GM19043 (cell line): ENCODE measurements at regions not wholly inside any gene's neighbourhood (a gene's known extent, or its start where the extent isn't known, plus 50 kb on each side); places are given as distances from the start of the nearest gene placed in this dataset.

Experiments
- ATAC-seq: cut with Tn5 transposase; IDR thresholded peaks from one replicate; pipeline ENCODE4 v1.9.1; 2021; ENCODE audit warnings: low read depth; ENCODE audit not compliant: unreplicated experiment

DNA sequence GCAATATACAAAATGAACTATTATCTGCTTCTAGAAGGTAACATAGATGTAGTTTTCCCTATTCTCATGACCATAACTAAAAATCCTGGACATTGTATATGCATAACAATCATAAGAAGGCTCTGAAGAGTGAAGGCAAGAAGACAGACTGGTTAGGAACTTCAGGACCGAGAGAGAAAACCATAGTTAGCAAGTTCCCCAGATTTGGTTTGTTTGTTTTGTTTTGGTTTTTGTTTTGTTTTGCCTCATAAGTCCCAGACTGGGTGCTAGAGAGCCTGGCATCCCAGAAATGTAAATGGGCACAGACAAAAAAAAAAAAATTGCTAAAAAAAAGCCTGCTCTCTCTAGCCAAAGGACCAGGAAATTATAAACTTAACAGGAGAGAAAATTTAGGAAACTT lies 192.2 kb upstream of the FBXO11 start:
- no peak for ATAC-seq

DNA sequence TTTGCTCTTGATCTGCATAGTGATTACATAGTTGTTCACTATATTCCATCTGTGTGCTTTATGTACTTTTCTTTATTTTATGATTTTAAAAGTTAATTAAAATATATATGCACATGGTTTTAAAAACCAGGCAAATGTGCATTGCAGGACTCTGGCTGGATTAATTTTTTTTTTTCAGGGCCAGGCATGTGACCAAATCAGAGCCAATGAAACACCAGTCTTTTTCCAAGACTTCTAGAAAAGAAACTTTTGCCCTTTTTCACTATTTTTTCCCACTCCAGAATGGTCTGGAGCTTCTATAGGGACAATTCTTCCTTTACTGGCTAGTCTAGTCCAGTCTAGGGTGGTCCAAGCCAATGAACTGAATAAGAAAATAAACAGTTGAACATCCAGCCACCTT lies 198.1 kb upstream of the FBXO11 start:
- ATAC-seq: no peak

DNA sequence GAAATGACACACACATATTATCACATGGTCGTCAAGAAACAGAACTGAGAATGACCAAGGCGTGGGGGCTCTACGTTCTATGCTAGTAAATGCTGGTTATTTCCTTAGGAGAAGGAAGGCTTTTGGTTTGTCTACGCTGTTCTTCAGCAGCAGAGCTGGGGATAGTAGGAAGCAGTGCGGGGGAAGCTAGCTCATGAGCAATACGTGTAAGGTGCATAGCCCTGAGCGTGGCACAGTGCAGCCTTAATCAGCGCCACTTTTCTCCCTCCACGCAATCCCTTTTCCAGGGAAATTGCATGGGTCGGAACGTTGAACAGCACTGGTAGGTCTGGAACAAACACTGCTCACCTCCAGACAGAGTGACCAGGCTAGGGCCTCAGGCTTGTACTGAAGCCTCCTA lies 199.6 kb upstream of the FBXO11 start:
- no peak for ATAC-seq

DNA sequence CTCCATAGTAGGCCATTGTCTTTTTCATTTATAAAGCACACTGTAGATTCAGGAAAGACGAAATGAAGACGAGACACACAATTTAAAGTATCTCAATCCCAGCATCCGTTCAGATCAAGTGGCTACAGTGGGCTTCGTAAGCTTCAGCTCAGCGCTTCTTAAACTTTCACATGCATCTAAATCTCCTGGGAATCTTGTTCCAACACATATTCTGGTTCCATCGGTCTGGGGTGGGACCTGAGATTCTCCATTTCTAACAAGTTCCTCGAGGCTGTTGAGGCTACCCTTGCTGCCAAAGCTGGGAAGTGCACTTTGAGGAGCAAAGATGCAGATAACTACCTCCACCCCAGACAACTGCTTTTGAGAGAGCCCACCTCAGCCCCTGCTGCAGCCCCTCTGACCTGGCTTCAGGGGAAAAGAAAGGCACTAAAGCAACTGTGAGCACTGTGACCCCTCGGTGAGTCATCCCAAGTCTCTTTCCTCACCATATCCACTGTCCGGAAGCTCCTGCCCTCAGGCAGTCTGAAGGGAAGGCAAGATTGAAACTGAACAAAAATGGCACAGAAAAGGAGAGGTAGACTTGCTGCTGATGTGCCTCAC lies 201.1 kb upstream of the FBXO11 start:
- no peak for ATAC-seq

DNA sequence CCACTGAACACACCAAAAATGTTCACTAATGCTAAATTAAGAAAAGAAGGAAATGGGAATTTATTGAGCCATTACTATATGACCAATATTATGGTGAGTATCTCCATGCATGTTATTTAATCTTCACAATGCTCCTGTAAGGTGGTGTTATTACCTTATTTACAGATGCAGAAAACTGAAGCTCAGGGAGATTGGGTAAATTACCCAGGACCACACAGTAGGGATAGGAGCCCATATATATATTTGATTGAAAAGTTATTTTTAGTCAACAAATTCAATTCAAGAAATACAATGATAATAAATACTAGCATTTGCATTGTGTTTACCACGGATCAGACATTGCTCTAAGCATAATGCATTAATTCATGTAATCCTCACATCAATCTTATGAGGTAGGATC lies 202.2 kb upstream of the FBXO11 start:
- ATAC-seq: no peak

DNA sequence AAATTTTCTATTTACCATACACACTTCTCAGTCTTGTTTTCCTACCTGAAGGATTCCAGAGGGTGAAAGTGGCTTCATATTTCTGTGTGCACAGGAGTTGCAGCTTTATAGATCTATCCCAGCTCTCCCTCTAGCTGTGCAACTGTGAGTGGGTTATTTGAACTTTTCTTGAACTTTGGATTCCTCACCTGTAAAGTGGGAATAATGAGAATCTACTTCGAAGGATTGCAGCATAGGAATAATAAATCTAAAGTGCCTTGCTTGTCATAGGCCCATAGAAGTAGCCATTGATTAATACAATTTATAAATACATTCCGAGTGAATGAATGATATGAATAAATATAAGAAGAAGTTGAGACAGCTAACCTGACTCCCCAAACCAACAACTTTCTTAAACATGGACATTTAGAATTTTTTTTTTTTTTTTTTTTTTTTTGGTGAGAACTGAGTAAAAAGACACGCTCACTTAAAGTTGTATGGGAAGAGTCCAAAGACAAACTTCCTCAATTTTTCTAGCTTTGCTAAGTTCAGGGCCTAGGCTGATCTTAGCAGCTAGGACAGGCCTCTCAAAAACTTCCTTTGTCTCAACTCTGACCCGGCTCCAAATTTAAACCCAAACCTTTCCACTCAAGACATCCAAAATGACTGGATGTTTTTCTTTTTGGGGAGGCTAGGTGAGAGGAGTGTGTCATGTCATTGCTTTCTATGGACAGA lies 203.3 kb upstream of the FBXO11 start:
- no peak for ATAC-seq

DNA sequence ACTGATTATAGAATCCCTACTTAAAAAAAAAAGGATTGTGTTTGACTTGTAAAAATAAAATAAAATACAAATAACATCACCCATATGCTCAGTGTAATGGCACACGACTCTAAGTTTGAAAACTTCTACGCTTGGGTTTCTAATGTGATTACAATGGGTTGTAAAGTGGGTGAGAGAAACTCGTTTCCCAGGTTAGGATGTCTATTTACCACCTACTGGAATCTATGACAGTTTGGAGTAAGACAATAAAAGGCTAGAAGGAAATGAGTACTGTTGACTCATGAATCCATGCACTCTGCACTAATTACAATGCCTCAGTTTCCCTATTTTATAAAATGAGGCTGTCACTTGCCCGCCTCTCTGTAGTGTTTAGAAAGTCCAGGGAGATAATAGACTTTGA lies 204.0 kb upstream of the FOXN2 start:
- no peak for ATAC-seq

DNA sequence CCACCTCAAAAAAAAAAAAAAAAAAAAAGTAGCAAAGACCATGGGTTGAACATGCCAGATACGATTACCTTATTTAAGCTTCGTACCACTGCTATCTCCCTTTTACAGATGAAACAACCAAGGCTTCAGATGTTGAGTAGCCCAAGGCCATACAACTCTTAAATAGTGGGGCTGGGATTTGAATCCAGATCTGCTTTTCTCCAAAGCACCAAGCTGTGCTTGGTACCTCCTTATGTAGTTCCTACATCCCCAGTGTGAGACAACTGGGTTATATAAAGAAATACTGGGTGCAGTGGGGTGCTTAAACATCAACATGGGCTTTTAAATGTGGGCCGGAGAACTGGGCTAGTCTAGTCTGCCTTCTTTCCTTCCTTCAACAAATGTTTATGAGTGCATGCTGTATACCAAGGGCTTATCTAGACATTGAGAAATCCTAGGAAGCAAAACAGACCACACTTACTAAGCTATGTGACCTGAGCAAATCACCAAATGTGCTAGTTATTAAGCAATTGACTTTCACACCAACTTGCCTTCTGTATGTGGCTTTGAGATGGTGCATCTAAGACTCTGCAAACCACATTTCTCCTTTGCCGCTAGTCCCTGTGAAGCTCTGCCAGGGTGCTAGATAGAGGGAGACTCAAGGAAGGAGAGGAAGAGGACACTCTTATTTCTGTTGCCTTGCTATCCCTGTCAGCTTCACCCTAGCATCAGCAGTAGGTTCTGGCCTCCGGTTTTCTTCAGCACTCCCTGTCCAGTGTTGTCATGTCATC lies 201.4 kb upstream of the FOXN2 start:
- ATAC-seq: no peak

DNA sequence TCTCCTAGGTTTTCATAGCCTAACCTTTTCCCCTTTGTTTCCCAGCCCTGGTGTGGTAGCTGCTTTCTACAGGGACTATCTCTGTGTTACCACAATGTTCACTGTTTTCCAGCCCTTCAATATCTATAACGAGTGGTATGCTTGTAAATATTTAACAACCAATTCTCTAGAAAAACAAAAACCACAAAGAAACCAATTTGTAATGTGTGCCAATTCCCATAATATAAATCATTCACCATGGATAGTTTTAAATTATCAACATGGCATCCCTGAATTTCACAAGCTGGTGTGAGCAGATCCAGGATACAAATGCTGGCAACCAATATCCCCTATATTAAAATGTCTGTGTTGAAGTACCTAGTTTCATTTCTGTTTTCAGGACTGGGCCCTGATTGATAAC lies 200.7 kb upstream of the FOXN2 start:
- no peak for ATAC-seq

DNA sequence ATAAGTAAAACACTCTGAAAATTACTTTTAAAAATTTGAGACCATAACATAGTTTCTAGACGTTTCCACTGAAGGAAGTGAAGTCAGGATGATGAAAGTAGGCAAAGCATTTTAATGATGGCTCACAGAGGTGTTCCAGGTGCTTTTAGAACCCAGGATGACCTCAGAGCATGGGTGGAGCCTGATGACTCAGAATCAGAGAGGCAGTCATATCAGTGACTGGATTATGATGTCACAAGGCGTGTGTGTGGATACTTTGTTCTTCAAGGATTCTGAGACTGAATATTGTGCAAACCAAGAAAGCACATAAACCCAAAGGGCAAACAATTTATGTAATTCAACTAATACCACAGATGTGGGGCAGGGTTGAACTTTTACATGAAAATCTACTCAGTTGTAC lies 200.2 kb upstream of the FOXN2 start:
- ATAC-seq: no peak

DNA sequence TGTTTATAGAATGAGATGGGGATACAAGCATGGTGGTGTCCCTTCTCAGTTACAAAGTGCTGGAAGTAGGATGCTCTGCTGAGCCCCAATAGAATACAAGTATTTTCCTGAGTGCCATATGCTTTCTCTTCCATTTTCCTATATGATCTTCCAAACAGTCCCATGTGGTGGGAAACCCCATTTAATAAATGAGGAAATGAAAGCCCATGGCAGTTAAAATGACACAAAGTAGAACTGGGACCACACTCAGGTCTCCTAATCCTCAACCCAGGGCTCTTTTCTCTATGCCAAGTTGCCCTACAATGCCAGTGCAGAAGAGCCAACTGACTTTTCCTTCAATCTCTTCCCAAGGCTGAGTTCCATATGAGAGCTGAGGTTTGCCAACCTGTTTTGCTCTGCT lies 198.0 kb upstream of the FOXN2 start:
- ATAC-seq: no peak

DNA sequence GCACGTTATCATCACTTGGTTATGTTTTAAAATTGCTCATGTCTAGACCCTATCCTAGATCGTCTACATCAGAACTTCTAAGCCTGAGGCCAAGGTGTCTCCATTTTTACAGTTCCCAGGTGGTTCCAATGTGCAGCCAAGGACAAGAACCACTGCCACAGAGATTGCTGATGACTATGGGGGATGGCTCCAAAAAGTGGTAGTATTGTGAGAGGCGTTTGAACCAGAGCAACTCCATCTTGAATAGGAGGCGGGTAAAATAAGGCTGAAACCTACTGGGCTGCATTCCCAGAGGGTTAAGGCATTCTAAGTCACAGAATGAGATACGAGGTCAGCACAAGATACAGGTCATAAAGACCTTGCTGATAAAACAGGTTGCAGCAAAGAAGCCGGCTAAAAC lies 195.6 kb upstream of the FOXN2 start:
- no peak for ATAC-seq

DNA sequence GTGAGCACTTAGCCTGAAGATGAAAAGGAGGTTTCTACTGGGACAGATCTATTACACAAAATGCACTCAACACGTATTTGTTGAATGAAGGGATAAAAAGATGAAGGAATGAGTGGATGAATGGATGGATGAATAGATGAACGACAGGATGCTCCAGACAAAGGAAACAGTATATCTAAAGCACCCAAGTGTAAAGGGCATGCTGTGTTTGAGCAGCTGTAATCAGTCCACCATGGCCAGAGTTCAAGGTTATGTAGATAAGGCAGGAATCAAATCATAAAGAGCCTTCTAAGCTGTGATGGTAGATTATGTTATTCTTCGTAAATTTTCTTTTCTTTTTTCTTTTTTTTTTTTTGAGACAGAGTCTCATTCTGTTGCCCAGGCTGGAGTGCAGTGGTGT lies 194.4 kb upstream of the FOXN2 start:
- ATAC-seq: no peak

DNA sequence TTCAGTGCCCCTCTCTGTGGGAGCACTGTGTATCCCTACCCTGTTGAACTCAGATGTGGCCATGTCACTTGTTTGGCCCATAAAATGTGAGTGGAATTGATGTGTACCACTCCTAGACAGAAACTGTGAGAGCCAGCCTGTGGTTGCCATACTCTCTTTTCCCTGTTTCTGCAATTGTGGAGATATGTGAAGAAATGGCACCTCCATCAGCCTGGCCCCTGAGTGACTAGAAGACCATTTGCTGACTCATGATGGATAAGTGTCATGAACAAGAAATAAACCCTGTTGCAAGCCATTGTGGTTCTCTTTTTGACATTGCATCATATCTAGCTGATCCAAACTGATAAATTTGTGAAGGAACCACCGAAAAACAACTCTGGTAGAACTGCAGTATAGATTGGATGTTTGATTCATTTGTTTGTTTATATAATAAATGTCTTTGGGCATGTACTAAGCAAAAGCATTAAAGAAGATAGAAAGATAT lies 193.7 kb upstream of the FOXN2 start:
- no peak for ATAC-seq

DNA sequence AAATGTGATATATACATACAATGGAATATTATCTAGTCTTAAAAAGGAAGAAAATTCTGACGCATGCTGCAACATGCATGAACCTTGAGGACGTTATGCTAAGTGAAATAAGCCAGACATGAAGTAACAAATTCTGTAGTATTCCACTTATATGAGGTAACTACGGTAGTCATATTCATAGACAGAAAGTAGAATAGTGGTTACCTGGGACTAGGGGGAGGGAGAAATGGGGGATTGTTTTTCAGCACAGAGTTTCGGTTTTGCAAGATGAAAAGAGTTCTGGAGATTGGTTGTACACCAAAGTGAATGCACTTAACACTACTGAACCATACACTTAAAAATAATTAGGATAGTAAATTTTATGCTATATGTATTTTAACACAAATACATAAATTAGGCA lies 192.3 kb upstream of the FOXN2 start:
- no peak for ATAC-seq

DNA sequence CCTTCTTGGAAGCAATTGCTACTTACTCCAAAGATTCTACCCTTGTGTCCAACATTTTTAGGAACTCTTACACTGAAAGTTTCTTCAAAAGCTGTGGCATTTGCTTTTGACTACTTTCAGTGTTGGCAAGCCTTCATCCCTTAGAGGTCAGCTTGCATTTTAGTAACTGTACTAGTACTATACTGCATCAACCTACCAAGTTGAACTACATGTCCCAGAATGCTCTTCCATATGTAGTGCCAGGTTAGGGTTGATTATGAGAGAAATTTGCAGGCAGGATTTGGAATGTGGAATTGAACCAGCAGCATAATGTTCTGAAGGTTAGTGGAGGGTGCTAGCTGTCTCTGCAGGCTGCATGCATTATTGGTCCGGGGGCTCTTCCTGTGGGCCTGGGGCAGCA lies 189.9 kb upstream of the FOXN2 start:
- ATAC-seq: no peak

DNA sequence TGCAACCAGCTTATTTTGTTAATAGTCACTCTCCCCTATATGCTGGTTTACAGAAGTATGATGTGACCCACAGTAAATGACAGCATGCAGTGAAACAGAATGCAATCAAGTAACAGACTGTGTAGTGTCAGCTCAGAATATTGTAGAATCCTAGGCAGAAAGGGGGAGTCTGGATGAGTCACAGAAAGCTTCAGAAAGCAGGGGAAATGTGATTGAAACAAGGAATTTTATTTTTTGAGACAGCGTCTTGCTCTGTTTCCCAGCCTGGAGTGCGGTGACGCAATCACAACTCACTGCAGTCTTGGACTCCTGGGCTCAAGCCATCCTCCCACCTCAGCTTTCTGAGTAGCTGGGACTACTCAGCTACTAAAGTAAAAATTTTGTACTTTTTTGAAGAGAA lies 188.3 kb upstream of the FOXN2 start:
- no peak for ATAC-seq

DNA sequence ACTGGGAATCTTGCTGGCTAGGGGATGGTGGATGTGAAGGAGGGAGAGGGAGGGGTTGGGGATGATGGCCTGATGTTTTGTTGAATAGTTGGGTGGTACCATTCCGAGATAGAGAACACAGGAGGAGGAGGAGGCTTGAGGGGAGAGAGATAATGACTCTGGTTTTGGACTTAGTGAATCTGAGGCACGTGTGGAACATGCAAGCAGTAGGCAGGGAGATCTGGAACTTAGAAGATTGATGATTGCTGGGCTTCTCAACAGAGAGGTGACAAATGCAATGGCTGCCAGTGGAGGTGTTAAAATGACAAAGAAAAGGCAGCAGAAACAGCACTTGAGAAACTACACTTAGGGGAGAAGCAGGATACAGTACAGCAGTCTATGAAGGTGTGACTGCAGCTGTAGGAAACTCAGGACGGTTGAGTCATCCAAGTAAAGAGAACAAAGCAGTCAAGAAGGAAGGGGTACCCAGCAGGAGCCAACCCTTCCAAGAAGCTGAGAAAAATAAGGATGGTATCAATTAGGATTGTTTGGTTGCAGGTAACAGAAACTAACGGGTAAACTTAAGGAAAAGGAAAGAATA lies 186.8 kb upstream of the FOXN2 start:
- no peak for ATAC-seq

DNA sequence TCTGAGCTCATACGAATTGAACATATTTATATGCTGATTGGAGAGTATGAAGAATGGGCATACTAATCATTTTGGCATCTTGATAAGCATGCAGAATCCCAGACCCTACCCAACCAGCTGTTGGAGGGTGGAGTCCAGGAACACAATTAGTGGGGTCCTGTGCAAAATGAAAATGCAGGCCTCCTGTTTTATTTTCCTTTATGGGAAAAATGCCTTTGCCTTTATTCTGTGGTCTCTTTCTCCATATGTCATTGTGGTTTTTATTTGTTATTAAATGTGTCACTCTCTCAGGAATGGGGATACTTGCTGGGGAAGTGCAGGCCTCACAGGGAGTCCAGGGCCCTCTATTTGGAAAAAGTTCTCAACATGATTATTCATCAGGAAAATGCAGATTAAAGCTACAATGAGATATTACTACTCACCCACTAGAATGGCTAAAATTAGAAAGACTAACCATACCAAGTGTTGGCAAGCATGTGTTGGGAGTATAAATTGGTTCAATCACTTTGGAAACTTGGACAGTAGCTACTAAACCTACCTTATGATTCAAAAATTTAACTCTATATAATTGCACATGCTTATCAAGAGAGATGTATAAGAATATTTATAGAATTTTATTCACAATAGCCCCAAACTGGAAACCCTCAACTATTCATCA lies 185.1 kb upstream of the FOXN2 start:
- no peak for ATAC-seq

DNA sequence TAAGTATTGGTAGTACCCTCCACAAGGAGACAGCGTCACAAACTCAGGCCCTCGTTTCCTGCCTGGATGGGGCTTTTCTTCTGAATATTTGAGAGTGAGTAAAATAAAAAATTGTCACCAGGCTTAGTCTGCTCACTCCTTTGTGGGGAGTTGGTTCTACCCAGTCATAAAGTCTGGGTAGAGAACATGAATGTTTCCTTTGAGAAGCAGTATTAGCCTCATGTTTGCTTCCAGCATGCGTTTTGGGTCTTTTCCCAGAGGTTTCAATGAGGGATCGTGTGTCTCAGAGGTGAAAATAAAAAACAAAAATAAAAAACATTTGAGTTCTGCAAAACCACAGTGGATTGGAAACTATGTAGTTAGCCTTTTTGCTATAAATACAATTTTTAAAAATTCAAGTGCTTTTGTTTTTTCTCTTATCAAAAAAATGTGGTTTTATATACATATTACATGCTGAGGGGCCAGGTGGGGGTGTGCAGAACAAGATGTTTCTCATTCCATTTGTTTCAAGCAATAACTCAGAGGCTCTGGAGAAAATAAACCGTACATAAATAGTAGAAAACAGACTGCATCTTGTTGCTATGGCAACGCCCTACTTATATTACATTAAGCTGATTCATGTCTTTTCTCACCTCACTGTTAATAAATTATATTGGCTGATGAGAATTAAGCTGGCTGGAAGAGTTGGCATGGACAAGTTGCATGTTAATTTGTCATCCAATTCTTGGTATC lies 182.8 kb upstream of the FOXN2 start:
- no peak for ATAC-seq
